ENCODE measurements at regions not wholly inside any gene's neighbourhood (a gene's known extent, or its start where the extent isn't known, plus 50 kb on each side); places are given as distances from the start of the nearest gene placed in this dataset.
"Not testable (repeated sequence)": the region's sequence is repeated elsewhere in the genome, so short reads cannot be mapped to it uniquely, and the experiment has no call there.

GRCh38 chr13:84776593-84776992, 894.3 kb upstream of the SLITRK1 start:
- ATAC-seq: no peak

GRCh38 chr13:84775920-84776319, 893.6 kb upstream of the SLITRK1 start:
- not testable (repeated sequence) for H3K36me3 Mint-ChIP-seq (ENCODE audit: low read depth); H3K27ac ChIP-seq (ENCODE audit: low read depth); H3K4me3 Mint-ChIP-seq; H3F3A ChIP-seq (replicated peaks; ENCODE audit: low read depth); H3K9me2 ChIP-seq (ENCODE audit: insufficient read depth); H3K27ac Mint-ChIP-seq; H3K9me3 Mint-ChIP-seq; H3K27me3 ChIP-seq (ENCODE audit: insufficient read depth); H3K4me3 ChIP-seq; H2AFZ ChIP-seq; H3K4me1 Mint-ChIP-seq; H3K4me2 ChIP-seq; H3K27me3 Mint-ChIP-seq (ENCODE audit: insufficient read depth, low read depth, poor library complexity); DNase-seq (ENCODE audit: low spot score); H4K20me1 ChIP-seq (replicated peaks; ENCODE audit: insufficient read depth); ATAC-seq; H3K4me1 ChIP-seq (ENCODE audit: insufficient read depth); H3K36me3 ChIP-seq (ENCODE audit: insufficient read depth); H3K79me2 ChIP-seq (replicated peaks; ENCODE audit: insufficient read depth)

More at GRCh38 chr13:84776593-84776992, 894.3 kb upstream of the SLITRK1 start:
- Histone ChIP-seq H2AFZ (no peak overlapping the region), H3K9me2 (ENCODE audit: insufficient read depth) (no peaks in the 10 kb centered on the region), H4K20me1 (replicated peaks; ENCODE audit: insufficient read depth) (no peaks in the 10 kb centered on the region), H3K79me2 (replicated peaks; ENCODE audit: insufficient read depth) (no peaks in the 10 kb centered on the region), H3K27ac (ENCODE audit: low read depth) (no peak overlapping the region), H3K4me1 (ENCODE audit: insufficient read depth) (no peaks in the 10 kb centered on the region), H3K36me3 (ENCODE audit: insufficient read depth) (no peaks in the 10 kb centered on the region), H3F3A (replicated peaks; ENCODE audit: low read depth) (no peaks in the 10 kb centered on the region), H3K4me2 (no peak overlapping the region), H3K27me3 (ENCODE audit: insufficient read depth) (no peaks in the 10 kb centered on the region), H3K4me3 (no peak overlapping the region)
- Mint-ChIP-seq H3K4me1 (no peaks in the 10 kb centered on the region), H3K27ac (no peak overlapping the region), H3K9me3 (no peaks in the 10 kb centered on the region), H3K27me3 (ENCODE audit: insufficient read depth, low read depth, poor library complexity) (peaks cover 3% of the 10 kb centered on the region), H3K36me3 (ENCODE audit: low read depth) (no peaks in the 10 kb centered on the region), H3K4me3 (no peak overlapping the region)
- TF ChIP-seq EZH2phosphoT487 (IDR thresholded peaks at IDR 0.05; ENCODE audit: unreplicated experiment) (no peak), ETS1 (IDR thresholded peaks at IDR 0.05) (no peak), POLR2AphosphoS5 (IDR thresholded peaks at IDR 0.05; ENCODE audit: low read depth) (no peak), JUNB (IDR thresholded peaks at IDR 0.05; ENCODE audit: unreplicated experiment) (no peak), STAT1 (IDR thresholded peaks at IDR 0.05; ENCODE audit: unreplicated experiment) (no peak), CREB1 (CRISPR knock-in tag; IDR thresholded peaks at IDR 0.05; ENCODE audit: low read depth) (no peak)
- DNase-seq (ENCODE audit: low spot score): no peak

GRCh38 chr13:84774111-84774510, 891.8 kb upstream of the SLITRK1 start:
- Histone ChIP-seq H3K9me2 (ENCODE audit: insufficient read depth) (no peaks in the 10 kb centered on the region), H3K27ac (ENCODE audit: low read depth) (no peak overlapping the region), H3K4me2 (no peak overlapping the region), H4K20me1 (replicated peaks; ENCODE audit: insufficient read depth) (no peaks in the 10 kb centered on the region), H3K27me3 (ENCODE audit: insufficient read depth) (no peaks in the 10 kb centered on the region), H3K36me3 (ENCODE audit: insufficient read depth) (no peaks in the 10 kb centered on the region), H3K4me1 (ENCODE audit: insufficient read depth) (no peaks in the 10 kb centered on the region), H2AFZ (no peak overlapping the region), H3K79me2 (replicated peaks; ENCODE audit: insufficient read depth) (no peaks in the 10 kb centered on the region), H3K4me3 (no peak overlapping the region), H3F3A (replicated peaks; ENCODE audit: low read depth) (no peaks in the 10 kb centered on the region)
- Mint-ChIP-seq H3K4me3 (no peak overlapping the region), H3K27me3 (ENCODE audit: insufficient read depth, low read depth, poor library complexity) (no peaks in the 10 kb centered on the region), H3K36me3 (ENCODE audit: low read depth) (no peaks in the 10 kb centered on the region), H3K27ac (no peak overlapping the region), H3K9me3 (no peaks in the 10 kb centered on the region), H3K4me1 (peaks cover 12% of the 10 kb centered on the region; the same call in 2 of the 3 replicates)
- DNase-seq (ENCODE audit: low spot score) (no peak), ATAC-seq (no peak)
- no peak for TF ChIP-seq ETS1 (IDR thresholded peaks at IDR 0.05)
- TF ChIP-seq CREB1 (CRISPR knock-in tag; IDR thresholded peaks at IDR 0.05; ENCODE audit: low read depth): no peak
- no peak for TF ChIP-seq ZNF331 (CRISPR knock-in tag; IDR thresholded peaks at IDR 0.05; ENCODE audit: low read depth)
- no peak for TF ChIP-seq NANOG (IDR thresholded peaks at IDR 0.05; ENCODE audit: borderline replicate concordance)
- TF ChIP-seq, protein P1, sequence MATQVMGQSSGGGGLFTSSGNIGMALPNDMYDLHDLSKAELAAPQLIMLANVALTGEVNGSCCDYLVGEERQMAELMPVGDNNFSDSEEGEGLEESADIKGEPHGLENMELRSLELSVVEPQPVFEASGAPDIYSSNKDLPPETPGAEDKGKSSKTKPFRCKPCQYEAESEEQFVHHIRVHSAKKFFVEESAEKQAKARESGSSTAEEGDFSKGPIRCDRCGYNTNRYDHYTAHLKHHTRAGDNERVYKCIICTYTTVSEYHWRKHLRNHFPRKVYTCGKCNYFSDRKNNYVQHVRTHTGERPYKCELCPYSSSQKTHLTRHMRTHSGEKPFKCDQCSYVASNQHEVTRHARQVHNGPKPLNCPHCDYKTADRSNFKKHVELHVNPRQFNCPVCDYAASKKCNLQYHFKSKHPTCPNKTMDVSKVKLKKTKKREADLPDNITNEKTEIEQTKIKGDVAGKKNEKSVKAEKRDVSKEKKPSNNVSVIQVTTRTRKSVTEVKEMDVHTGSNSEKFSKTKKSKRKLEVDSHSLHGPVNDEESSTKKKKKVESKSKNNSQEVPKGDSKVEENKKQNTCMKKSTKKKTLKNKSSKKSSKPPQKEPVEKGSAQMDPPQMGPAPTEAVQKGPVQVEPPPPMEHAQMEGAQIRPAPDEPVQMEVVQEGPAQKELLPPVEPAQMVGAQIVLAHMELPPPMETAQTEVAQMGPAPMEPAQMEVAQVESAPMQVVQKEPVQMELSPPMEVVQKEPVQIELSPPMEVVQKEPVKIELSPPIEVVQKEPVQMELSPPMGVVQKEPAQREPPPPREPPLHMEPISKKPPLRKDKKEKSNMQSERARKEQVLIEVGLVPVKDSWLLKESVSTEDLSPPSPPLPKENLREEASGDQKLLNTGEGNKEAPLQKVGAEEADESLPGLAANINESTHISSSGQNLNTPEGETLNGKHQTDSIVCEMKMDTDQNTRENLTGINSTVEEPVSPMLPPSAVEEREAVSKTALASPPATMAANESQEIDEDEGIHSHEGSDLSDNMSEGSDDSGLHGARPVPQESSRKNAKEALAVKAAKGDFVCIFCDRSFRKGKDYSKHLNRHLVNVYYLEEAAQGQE (IDR thresholded peaks at IDR 0.05; ENCODE audit: unreplicated experiment): no peak
- TF ChIP-seq STAT1 (IDR thresholded peaks at IDR 0.05; ENCODE audit: unreplicated experiment): no peak
- TF ChIP-seq POLR2AphosphoS5 (IDR thresholded peaks at IDR 0.05; ENCODE audit: low read depth): no peak
- no peak for TF ChIP-seq ZNF114 (CRISPR knock-in tag; IDR thresholded peaks at IDR 0.05)
- TF ChIP-seq EZH2 (IDR thresholded peaks at IDR 0.05; ENCODE audit: low read depth, unreplicated experiment): no peak
- TF ChIP-seq JUNB (IDR thresholded peaks at IDR 0.05; ENCODE audit: unreplicated experiment): no peak
- TF ChIP-seq, protein P2, sequence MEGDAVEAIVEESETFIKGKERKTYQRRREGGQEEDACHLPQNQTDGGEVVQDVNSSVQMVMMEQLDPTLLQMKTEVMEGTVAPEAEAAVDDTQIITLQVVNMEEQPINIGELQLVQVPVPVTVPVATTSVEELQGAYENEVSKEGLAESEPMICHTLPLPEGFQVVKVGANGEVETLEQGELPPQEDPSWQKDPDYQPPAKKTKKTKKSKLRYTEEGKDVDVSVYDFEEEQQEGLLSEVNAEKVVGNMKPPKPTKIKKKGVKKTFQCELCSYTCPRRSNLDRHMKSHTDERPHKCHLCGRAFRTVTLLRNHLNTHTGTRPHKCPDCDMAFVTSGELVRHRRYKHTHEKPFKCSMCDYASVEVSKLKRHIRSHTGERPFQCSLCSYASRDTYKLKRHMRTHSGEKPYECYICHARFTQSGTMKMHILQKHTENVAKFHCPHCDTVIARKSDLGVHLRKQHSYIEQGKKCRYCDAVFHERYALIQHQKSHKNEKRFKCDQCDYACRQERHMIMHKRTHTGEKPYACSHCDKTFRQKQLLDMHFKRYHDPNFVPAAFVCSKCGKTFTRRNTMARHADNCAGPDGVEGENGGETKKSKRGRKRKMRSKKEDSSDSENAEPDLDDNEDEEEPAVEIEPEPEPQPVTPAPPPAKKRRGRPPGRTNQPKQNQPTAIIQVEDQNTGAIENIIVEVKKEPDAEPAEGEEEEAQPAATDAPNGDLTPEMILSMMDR (conservative IDR thresholded peaks at IDR 0.05; ENCODE audit: low read depth in 2 of 2): no peak
- no peak for TF ChIP-seq EZH2phosphoT487 (IDR thresholded peaks at IDR 0.05; ENCODE audit: unreplicated experiment)
